DOHH2 (cell line): ENCODE measurements at regions not wholly inside any gene's neighbourhood (a gene's known extent, or its start where the extent isn't known, plus 50 kb on each side); places are given as distances from the start of the nearest gene placed in this dataset.

Source experiments
- H3F3A ChIP-seq: fragments of 200-600 bp; sonication (generic), shearing (Covaris generic); 2 replicates; pipeline ENCODE4 v1.6.0; 2016; ENCODE audit warnings: antibody characterized with exemption, mild to moderate bottlenecking; ENCODE audit not compliant: control insufficient read depth, insufficient read depth
- H3K27ac ChIP-seq: fragments of 200-600 bp; sonication (generic); 2 replicates; pipeline ENCODE4 v1.5.1; 2014; ENCODE audit warnings: low read depth, mild to moderate bottlenecking, low read length, moderate library complexity
- H3K27me3 ChIP-seq: fragments of 200-600 bp; sonication (generic); 2 replicates; pipeline ENCODE4 v1.6.1; 2014; ENCODE audit warnings: mild to moderate bottlenecking, low read length, mixed read lengths; ENCODE audit not compliant: control insufficient read depth
- H3K36me3 ChIP-seq: fragments of 200-600 bp; sonication (generic); 2 replicates; pipeline ENCODE4 v1.6.1; 2014; ENCODE audit warnings: mild to moderate bottlenecking, low read length, moderate library complexity, mixed read lengths; ENCODE audit not compliant: control insufficient read depth
- H3K4me1 ChIP-seq: fragments of 200-600 bp; sonication (generic); 2 replicates; pipeline ENCODE4 v1.6.1; 2014; ENCODE audit warnings: mild to moderate bottlenecking, low read length, mixed read lengths; ENCODE audit not compliant: control insufficient read depth
- H3K4me2 ChIP-seq: fragments of 200-600 bp; sonication (generic); 2 replicates; pipeline ENCODE4 v1.6.0; 2014; ENCODE audit warnings: mild to moderate bottlenecking, low read length, moderate library complexity
- H3K4me3 ChIP-seq: fragments of 200-600 bp; sonication (generic); 2 replicates; pipeline ENCODE4 v1.5.1; 2014; ENCODE audit warnings: mild to moderate bottlenecking, low read length, mixed read lengths
- H3K79me2 ChIP-seq: fragments of 200-600 bp; sonication (generic); 2 replicates; pipeline ENCODE4 v1.6.1; 2014; ENCODE audit warnings: mild to moderate bottlenecking, low read length, mixed read lengths; ENCODE audit not compliant: control insufficient read depth
- H3K9me2 ChIP-seq: fragments of 200-600 bp; sonication (generic); replicated peaks from 2 replicates; pipeline ENCODE4 v1.6.1; 2014; ENCODE audit warnings: mild to moderate bottlenecking, low read length, mixed read lengths; ENCODE audit not compliant: control insufficient read depth
- H3K9me3 ChIP-seq: fragments of 200-600 bp; sonication (generic); 2 replicates; pipeline ENCODE4 v1.6.1; 2014; ENCODE audit warnings: antibody characterized with exemption, low read length, mixed read lengths; ENCODE audit not compliant: control insufficient read depth, insufficient read depth
- H4K20me1 ChIP-seq: fragments of 200-600 bp; sonication (generic); 2 replicates; pipeline ENCODE4 v1.6.0; 2014; ENCODE audit warnings: low read depth, mild to moderate bottlenecking, antibody characterized with exemption, low read length, moderate library complexity; ENCODE audit not compliant: control insufficient read depth, insufficient read depth
- CTCF ChIP-seq: fragments of 200-600 bp; sonication (generic); IDR thresholded peaks from one replicate; pipeline ENCODE4 v1.5.1; 2014; ENCODE audit warnings: antibody characterized with exemption, mild to moderate bottlenecking, low read depth, low read length; ENCODE audit not compliant: poor library complexity, severe bottlenecking
- EZH2phosphoT487 ChIP-seq: fragments of 200-600 bp; sonication (generic); IDR thresholded peaks from 2 replicates; pipeline ENCODE4 v1.6.1; 2017; ENCODE audit warnings: borderline replicate concordance, mild to moderate bottlenecking, antibody characterized with exemption, low read length, moderate library complexity, mixed read lengths

GRCh38 chr1:221559911-221560310, 182.0 kb downstream of the DUSP10 start:
- Histone ChIP-seq H3K4me1 (no peaks in the 10 kb centered on the region), H3K4me2 (no peak overlapping the region), H3K4me3 (no peak overlapping the region), H3K9me3 (no peaks in the 10 kb centered on the region), H3K27ac (no peak overlapping the region), H3K27me3 (no peaks in the 10 kb centered on the region; the same call in 1 of the 2 replicates), H3K36me3 (no peaks in the 10 kb centered on the region), H3K79me2 (no peaks in the 10 kb centered on the region), H3F3A (no peaks in the 10 kb centered on the region), H3K9me2 (no peaks in the 10 kb centered on the region), H4K20me1 (no peaks in the 10 kb centered on the region)
- no peak for TF ChIP-seq EZH2phosphoT487
- TF ChIP-seq CTCF = no peak

DNA sequence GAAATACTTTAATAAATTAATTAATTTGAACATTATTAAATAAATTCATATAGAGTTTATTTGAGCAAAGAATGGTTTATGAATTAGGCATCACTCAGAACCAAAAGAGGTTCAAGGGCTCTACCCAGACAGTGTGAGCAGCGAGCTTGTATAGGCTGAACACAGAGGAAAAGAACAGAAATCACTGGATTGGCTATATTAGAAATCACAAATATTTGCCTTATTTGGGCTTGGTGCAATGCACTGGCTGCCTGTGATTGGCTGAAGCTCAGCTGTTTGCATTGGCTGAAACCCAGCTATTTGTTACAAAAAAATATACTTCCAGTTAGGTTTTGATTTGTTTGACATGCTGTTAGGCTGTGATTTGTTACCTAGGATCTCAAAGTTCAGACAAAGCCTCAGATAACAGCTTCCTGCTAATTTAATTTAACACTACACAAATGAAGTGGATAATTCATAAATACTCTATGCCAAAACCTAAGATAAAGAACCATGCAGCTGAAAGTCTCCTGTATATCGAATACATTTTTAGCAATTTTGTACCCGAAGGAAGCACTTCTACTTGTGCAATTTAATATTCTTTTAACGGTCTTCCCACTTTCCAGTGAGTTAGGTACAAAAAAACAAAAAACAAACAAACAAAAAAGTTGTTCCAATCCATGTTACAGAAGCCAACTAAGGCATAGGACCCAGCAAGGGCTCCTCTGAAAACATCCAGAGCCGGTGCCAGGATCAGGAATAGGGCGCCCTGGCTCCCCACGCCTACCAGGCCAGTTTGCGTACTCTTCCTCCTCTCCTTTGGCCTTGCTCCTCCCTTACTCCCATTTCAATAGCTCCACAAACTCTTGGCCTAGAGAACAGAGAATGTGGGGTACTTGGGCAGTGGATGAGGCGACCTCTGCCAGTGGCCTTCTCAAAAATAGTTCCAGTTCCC, 179.1 kb downstream of the DUSP10 start:
- Histone ChIP-seq H3F3A (no peaks in the 10 kb centered on the region), H3K27me3 (no peaks in the 10 kb centered on the region; the same call in 1 of the 2 replicates), H3K9me3 (no peaks in the 10 kb centered on the region), H3K4me1 (no peaks in the 10 kb centered on the region), H4K20me1 (no peaks in the 10 kb centered on the region), H3K4me2 (no peak overlapping the region), H3K36me3 (no peaks in the 10 kb centered on the region), H3K9me2 (no peaks in the 10 kb centered on the region), H3K27ac (no peak overlapping the region), H3K4me3 (no peak overlapping the region), H3K79me2 (no peaks in the 10 kb centered on the region)
- TF ChIP-seq EZH2phosphoT487 (no peak), CTCF (no peak)

- Histone ChIP-seq H3K4me2 (no peak overlapping the region), H3K9me3 (no peaks in the 10 kb centered on the region), H3K36me3 (no peaks in the 10 kb centered on the region), H3K27ac (no peak overlapping the region), H3K9me2 (no peaks in the 10 kb centered on the region), H3K4me1 (no peaks in the 10 kb centered on the region), H3K27me3 (no peaks in the 10 kb centered on the region; the same call in 1 of the 2 replicates), H3K4me3 (no peak overlapping the region), H3F3A (no peaks in the 10 kb centered on the region), H4K20me1 (no peaks in the 10 kb centered on the region), H3K79me2 (no peaks in the 10 kb centered on the region)
- TF ChIP-seq EZH2phosphoT487 = no peak
- no peak for TF ChIP-seq CTCF
Observed at GRCh38 chr1:221563476-221563921, 178.4 kb downstream of the DUSP10 start.
